Prostate gland (tissue), 2 donors: ENCODE measurements at regions not wholly inside any gene's neighbourhood (a gene's known extent, or its start where the extent isn't known, plus 50 kb on each side); places are given as distances from the start of the nearest gene placed in this dataset.

Source experiments
- POLR2A ChIP-seq: fragments of 450-650 bp; IDR thresholded peaks from one replicate; pipeline ENCODE4 v1.6.1; 2016; ENCODE audit warnings: antibody characterized with exemption, mild to moderate bottlenecking
- POLR2AphosphoS5 ChIP-seq: sonication (generic); formaldehyde crosslinking; IDR thresholded peaks from one replicate; pipeline ENCODE4 v1.6.1; 2017; ENCODE audit warnings: antibody characterized with exemption
- TF ChIP-seq, protein P1 (sequence below), 4 experiments: fragments of 200-600 bp in 2 of 4; fragments of 450-650 bp in 2 of 4; sonication (generic) in 2 of 4; IDR thresholded peaks; 1 replicate in 3 of 4; 2 replicates in 1 of 4; pipeline ENCODE4 v1.5.1; 2016 to 2019; ENCODE audit warnings: antibody characterized with exemption in 4 of 4, mild to moderate bottlenecking in 2 of 4, moderate library complexity in 2 of 4

DNA sequence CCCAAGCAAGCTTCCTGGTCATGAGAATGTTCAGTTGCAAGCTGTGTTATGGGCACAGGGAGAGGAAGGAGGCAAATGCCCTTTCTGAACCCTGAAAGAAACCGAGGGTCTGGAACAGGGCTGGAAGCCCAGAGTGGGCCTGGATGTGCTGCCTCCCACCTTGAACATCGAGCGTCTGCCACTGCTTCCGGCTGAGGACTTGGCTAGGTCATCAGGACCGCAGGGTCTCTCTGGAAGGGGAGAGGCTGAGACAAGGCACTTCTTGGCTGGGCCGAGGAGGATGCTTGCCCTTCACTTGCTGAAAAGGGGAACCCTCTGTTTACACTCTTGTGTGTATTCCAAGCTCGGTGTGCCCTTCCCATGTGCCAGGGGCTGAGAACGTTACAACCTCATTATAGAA, 168.0 kb upstream of the C1orf174 start:
- TF ChIP-seq, protein P1, sequence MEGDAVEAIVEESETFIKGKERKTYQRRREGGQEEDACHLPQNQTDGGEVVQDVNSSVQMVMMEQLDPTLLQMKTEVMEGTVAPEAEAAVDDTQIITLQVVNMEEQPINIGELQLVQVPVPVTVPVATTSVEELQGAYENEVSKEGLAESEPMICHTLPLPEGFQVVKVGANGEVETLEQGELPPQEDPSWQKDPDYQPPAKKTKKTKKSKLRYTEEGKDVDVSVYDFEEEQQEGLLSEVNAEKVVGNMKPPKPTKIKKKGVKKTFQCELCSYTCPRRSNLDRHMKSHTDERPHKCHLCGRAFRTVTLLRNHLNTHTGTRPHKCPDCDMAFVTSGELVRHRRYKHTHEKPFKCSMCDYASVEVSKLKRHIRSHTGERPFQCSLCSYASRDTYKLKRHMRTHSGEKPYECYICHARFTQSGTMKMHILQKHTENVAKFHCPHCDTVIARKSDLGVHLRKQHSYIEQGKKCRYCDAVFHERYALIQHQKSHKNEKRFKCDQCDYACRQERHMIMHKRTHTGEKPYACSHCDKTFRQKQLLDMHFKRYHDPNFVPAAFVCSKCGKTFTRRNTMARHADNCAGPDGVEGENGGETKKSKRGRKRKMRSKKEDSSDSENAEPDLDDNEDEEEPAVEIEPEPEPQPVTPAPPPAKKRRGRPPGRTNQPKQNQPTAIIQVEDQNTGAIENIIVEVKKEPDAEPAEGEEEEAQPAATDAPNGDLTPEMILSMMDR (IDR thresholded peaks at IDR 0.05): no peak
- TF ChIP-seq POLR2AphosphoS5 (no peak), POLR2A (no peak)
